HG03196 (cell line): ENCODE measurements at regions not wholly inside any gene's neighbourhood (a gene's known extent, or its start where the extent isn't known, plus 50 kb on each side); places are given as distances from the start of the nearest gene placed in this dataset.
"Not testable (repeated sequence)": the region's sequence is repeated elsewhere in the genome, so short reads cannot be mapped to it uniquely, and the experiment has no call there.

Source experiments
- ATAC-seq: cut with Tn5 transposase; IDR thresholded peaks from one replicate; pipeline ENCODE4 v1.9.1; 2021; ENCODE audit not compliant: unreplicated experiment

DNA sequence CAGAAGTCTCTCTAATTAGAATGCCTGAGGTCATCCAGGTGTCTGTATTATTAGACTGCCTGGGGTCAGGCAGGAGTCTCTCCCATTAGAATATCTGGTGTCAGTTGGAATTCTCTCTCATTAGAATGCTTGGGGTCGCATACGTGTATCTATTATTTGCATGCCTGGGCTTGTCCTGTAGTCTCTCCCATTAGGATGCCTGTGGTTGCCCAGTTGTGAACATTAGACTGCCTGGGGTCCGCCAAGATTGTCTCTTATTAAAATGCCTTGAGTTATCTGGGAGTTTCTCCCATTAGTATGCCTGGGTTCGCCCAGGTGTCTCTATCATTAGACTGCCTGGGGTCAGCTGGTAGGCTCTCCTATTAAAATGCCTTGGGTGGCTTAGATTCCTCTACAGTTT lies 1494.7 kb downstream of the UQCRFS1 start:
- ATAC-seq = no peak

DNA sequence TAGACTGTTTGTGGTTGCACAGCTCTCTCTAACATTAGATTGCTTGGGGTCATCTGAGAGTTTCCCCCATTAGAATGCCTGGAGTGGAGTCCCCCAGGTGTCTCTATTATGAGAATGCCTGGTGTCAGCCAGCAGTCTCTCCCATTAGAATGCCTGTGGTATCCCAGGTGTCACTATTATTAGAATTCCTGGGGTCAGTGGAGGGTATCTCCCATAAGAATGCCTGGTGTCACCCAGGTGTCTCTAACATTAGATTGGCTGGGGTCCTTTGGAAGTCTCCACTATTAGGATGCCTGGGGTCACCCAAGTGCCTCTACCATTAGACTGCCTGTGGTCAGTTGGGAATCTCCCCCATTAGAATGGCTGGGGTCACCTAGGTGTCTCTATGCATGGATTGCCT lies 1495.1 kb downstream of the UQCRFS1 start:
- ATAC-seq = no peak

DNA sequence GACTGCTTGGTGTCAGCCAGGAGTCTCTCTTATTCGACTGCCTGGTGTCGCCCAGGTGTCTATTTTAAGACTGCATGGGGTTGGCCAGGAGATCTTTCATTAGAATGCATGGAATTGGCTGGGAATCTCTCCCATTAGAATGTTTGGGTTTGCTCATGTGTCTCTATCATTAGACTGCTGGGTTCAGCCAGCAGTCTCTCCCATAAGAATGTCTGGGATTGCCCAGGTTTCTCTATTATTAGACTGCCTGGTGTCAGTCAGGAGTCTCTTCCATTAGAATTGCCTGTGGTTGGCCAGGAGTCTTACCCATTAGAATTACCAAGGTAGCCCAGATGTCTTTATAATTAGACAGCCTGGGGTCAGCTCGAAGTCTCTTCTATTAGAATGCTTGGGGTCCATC lies 1496.0 kb downstream of the UQCRFS1 start:
- no peak for ATAC-seq

DNA sequence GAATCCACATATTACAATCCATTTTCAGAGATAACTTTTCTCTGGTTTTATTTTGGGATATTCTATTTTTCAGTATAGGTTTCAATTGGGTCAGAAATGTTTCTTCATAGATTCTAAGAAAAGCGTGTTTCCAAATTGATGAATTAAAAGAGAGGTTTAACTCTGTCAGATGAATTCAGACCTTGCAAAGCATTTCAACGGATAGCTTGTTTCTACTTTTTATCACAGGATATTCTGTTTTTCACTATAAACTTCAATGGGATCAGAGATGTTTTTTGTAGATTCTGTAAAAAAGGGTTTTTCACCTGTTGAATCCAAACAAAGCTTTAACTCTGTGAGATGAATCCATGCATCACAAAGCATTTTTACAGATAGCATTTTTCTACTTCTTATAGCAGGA lies 1498.1 kb downstream of the UQCRFS1 start:
- ATAC-seq = no peak

DNA sequence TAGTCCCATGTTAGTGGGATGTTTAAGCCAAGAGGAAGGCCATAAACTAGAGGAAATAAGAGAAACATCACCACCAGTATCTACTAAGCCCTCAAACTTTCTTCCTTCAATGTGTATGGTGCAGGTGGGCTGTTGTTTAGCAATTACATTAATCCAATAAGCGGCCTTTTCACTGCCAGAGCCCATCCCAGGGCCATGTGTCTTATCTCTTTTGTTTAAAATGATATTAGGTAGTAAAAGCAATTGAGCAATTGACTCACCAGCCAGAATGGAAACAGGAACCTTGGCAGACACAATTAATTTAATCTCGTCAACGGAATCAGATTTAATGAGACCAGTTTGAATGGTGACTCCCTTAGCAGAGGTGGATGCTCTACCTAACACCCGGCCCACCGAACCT lies 1503.5 kb downstream of the UQCRFS1 start:
- no peak for ATAC-seq

DNA sequence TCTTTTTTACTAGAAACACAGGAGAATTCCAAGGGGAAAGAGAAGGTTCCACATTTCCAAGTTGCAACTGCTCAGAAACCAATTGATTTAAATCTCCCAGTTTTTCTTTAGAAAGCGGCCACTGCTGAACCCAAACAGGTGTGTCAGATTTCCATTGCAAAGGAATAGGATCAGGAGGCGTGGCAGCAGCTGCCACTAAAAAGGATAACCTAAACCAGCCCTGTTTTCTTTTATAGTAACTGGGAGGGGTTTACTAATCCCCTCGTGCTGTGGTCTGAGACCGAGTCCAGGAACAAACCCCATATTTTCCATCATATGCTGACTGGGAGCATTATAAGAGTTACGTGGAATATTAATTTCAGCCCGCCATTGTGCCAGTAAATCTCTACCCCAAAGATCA lies 1504.0 kb downstream of the UQCRFS1 start:
- not testable (repeated sequence) for ATAC-seq

DNA sequence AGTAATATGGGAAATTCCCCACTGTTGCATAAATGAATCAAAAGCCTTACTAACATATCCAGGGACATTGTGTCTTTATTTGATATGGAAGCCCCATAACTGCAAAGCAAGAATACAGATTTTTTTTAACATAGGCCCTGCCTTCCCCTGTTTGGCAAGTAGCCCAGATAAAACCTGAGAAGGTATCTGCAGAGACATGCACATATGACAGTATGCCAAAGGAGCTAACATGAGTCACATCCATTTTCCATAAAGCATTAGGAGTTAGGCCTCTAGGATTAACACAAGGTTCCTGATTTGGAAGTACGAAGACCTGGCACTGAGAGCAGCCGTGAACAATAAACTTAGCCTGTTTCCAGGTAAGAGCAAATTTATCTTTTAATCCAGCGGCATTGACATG lies 1505.9 kb downstream of the UQCRFS1 start:
- not testable (repeated sequence) for ATAC-seq

DNA sequence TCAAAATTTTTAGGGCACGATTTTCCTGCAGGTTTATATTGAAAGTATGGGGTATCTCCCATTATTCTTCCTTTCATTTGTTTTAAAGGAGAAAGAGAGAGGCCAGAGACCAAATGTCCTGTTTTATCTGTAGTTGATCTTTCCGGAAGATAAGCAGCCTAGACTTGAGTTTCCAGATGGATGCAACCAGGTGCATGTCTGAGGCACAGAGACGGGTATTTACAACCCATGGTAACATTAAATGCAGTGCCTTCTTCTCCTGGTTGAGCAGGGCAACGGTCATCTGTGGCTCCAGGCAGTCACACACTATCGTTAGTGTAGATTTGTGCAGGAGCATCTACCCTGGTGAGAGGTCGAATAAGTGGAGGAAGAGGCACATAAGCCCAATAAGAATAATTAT lies 1507.1 kb downstream of the UQCRFS1 start:
- no peak for ATAC-seq

DNA sequence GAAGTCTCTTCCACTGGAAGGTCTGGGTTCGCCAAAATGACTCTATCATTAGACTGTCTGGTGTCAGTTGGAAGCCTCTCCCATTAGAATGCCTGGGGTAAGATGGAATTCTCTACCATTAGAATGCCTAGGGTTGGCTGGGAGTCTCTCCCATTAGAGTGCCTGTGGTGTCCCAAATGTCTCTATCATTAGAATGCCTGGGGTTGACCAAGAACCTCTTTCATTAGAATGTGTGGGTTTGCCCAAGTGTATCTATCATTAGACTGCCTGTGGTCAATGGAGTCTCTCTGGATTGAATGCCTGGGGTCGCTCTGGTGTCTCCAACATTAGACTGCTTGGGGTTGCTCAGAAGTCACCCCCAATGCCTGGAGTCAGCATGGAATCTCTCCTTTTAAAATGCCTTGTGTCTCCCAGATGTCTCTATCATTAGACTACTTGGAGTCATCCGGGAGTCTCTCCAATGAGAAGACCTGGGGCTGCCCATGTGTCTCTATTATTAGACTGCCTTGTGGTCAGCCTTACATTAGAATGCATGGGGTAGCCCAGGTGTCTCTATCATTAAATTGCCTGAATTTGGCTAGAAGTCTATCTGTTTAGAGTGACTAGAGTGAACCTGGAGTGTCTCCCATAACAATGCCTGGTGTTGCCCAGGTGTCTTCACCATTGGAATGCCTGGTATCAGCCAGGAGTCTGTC lies 1518.4 kb downstream of the UQCRFS1 start:
- no peak for ATAC-seq

DNA sequence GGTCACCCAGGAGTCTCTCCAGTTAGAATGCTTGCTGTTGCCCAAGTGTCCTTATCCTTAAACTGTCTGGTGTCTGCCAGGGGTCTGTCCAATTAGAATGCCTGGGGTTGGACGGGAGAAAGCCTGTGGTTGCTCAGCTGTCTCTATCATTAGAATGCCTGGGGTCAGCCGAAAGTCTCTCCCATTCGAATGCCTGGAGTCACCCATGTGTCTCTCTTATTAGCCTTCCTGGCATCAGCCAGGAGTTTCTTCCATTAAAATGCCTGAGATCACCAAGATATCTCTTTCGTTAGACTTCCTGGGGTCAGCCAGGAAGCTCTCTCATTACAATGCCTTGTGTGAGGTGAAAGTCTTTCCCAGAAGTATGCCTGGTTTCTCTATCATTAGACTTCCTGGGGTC lies 1521.0 kb downstream of the UQCRFS1 start:
- ATAC-seq = no peak

DNA sequence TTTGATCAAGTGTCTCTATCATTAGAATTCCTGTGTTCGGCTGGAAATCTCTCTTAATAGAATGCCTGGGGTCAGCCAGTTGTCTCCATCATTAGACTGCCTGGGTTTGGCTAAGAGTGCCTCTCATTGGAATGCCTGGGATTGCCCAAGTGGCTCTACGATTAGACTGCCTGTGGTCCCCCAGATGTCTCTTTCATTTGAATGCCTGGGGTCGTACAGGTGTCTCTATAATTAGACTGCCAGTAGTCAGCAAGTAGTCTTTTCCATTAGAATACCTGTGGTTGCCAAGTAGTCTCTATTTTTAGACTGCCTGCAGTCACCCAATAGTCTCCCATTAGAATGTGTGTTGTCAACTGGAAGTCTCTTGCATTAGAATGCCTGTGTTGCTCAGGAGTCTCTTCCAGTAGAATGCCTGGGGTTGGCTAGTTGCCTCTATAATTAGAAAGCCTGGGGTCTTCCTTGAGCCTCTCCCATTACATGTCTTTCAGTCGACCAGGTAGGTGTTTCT lies 1523.2 kb downstream of the UQCRFS1 start:
- no peak for ATAC-seq

DNA sequence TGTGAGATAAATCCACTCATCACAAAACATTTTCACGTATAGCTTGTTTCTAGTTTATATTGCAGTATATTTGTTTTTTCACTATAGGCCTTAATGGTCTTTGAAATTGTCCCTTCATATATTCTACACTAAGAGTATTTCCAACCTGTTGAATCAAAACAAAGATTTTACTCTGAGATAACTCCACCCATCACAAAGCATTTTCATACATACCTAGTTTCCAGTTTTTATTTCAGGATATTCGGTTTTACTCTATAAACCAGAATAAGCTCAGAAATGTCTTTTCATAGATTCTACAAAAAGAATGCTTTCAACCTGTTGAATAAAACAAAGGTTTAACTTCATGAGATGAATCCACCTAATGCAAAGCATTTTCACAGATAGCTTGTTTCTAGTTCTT lies 1528.7 kb downstream of the UQCRFS1 start:
- ATAC-seq = no peak

DNA sequence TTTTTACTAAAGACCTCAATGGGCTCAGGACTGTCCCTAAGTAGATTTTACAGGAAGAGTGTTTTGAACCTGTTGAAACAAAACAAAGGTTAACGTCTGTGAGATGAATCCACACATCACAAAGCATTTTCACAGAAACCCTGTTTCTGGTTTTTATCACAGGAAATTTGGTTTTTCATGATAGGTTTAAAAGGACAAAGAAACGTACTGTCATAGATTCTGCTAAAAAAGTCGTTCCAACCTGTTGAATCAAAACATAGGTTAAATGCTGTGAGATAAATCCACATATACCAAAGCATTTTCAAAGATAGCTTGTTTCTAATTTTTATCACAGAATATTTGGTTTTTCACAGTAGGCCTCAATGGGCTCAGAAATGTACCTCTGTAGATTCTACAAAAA lies 1531.0 kb downstream of the UQCRFS1 start:
- ATAC-seq = no peak

DNA sequence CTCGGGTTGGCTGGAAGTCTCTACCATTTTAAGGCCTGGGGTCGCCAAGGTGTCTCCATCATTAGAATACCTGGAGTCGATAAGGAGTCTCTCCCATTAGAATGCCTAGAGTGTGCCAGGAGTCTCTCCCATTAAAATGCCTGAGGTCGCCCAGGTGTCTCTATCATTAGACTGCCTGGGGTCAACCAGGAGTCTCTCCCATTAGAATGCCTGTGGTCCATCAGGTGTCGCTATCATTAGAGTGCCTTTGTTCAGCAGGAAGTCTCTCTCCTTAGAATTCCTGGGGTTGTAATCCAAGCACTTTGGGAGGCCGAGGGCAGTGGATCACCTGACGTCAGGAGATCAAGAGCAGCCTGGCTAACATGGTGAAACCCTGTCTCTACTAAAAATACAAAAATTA lies 1533.0 kb downstream of the UQCRFS1 start:
- ATAC-seq = no peak

DNA sequence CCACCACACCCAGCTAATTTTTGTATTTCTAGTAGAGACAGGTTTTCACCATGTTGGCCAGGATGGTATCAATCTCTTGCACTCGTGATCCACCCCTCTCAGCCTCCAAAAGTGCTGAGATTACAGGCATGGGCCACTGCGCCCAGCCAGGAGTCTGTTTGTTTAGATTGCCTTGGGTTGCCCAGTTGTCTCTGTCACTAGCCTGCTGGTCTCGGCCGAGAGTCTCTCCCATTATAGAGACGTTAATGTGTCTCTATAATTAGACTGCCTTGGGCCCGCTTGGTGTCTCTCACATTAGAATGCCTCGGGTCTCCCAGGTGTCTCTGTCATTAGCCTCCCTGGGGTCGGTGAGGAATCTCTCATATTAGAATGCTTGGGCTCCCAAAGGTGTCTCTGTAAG lies 1533.6 kb downstream of the UQCRFS1 start:
- ATAC-seq = no peak

DNA sequence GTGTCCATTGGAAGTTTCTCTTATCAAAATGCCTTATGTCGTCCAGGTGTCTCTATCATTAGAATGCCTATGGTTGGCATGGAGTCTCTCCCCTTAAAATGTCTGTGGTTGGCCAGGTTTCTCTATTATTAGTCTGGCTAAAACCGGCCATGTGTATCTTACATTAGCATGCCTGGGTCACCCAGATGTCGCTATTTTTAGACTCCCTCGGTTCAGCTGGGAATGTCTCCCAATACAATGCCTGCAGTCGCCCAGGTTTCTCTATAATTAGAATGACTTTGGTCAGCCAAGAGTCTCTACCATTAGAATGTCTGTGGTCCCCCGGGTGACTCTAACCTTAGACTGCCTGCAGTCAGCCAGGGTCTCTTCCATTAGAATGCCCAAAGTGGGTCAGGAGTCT lies 1536.1 kb downstream of the UQCRFS1 start:
- no peak for ATAC-seq

DNA sequence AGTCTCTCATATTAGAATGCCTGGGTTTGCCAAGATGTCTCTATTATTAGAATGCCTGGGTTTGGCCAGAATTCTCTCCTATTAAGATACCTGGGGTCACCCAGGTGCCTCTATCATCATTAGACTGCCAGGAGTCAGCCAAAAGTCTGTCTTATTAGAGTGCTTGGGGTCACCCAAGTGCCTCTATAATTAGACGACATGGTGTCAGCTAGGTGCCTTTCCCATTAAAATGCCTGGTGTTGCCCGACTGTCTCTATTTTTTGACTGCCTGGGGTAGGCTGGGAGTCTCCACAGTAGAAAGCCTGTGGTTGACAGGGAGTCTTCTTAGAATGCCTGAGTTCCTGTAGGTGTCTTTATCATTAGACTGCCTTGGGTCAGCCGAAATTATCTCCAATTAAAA lies 1536.6 kb downstream of the UQCRFS1 start:
- ATAC-seq = no peak

DNA sequence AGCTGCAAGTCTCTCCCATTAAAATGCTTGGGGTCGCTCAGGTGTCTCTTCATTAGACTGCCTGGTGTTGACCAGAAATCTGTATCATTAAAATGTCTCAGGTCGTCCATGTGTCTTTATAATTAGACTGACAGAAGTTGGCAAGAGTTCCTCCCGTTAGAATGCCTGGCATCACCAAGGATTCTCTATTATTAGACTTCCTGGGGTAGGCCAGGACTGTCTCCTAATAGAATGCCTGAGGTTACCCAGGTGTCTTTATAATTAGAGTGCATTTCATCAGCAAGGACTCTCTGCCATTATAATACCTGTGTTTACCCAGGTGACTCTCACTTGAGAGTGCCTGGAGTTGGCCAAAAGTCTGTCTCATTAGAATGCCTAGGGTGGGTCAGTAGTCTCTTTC lies 1537.2 kb downstream of the UQCRFS1 start:
- ATAC-seq = no peak

DNA sequence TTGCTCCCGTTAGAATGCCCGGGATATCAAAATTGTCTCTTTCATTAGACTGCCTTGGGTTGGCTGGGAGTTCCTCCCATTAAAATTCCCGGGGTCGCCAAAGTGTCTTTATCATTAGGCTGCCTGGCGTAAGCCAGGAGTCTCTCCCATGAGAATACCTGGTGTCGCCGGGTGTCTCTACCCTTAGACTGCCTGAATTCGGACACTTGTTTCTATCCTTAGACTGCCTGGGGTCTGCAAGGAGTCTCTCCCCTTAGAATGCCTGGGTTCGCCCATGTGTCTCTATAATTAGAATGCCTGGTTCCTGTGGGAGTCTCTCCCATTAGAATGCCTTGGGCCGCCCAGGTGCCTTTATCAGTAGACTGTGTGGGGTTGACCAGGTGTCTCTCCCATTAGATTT lies 1538.2 kb downstream of the UQCRFS1 start:
- ATAC-seq = no peak

DNA sequence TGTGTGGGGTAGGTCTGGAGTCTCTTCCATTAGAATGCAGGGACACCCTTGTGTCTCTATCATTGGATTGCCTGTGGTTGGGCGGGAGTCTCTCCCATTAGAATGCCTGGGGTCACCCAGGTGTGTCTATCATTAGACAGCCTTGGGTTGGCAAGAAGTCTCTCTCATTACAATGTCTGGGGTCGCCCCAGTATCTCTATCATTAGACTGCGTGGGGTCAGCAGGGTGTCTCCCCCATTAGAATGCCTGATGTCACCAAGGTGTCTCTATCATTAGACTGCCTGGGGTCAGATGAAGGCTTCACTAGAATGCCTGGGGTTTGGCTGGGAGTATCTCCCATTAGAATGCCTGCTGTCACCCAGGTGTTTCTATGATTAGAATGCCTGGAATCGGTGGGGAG lies 1539.0 kb downstream of the UQCRFS1 start:
- no peak for ATAC-seq

DNA sequence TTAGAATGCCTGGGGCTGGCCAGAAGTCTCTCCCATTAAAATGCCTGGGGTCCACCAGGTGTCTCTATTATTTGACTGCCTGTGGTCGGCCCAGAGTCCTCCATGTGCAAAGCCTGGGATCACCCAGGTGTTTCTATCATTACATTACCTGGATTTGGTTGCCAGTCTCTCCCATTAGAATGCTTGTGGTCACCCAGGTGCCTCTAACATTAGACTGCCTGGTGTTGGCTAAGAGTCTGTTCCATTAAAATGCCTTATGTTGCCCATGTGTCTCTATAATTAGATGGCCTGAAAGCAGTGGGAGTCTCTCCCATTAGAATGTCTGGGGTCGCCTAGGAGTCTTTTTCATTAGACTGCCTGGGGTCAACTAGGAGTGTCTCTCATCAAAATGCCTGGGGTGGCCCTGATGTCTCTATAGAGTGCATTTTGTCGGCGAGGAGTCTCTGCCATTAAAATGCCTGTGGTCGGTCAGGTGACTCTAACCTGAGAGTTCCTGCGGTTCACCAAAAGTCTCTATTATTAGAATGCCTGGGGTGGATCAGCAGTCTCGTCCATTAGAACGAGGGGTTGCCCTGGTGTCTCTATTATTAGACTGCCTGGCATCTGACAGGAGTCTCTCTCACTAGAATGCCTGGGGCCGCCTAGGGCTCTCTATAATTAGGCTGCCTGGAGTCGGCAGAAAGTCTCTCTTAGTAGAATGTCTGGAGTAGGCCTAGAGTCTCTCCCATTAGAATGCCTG lies 1540.5 kb downstream of the UQCRFS1 start:
- ATAC-seq = no peak

DNA sequence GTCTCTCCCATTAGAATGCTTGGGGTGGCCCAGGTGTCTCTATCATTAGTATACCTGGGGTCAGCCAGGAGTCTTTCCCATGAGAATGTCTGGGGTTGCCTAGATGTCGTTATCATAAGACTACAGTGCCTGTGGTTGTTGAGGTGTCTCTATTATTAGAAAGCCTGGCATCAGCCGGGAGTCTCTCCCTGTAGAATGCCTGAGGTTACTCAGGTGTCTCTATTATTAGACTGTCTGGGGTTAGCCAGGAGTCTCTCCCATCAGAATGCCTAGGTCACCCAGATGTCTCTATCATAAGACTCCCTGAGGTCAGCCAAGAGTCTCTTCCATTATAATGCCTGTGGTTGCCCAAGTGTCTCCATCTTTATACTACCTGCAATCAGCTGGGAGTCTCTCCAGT lies 1541.1 kb downstream of the UQCRFS1 start:
- ATAC-seq = no peak

DNA sequence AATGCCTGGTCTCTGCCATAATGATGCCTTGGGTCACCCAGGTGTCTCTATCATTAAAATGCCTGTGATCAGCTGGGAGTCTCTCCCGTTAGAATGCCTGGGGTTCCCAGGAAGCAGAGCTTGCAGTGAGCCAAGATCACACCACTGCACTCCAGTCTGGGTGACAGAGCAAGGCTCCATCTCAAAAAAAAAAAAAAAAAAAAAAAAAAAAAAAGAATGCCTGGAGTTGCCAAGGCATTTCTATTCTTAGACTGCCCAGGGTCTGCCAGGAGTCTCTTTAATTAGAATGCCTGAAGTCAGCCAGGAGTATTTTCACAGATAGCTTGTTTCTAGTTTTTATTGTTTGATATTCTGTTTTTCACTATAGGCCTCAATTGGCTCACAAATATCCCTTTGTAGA lies 1552.5 kb downstream of the UQCRFS1 start:
- ATAC-seq = no peak
